HT-29 (cell line): ENCODE measurements at regions not wholly inside any gene's neighbourhood (a gene's known extent, or its start where the extent isn't known, plus 50 kb on each side); places are given as distances from the start of the nearest gene placed in this dataset.
"Not testable (repeated sequence)": the region's sequence is repeated elsewhere in the genome, so short reads cannot be mapped to it uniquely, and the experiment has no call there.

Experiments
- DNase-seq: peaks from one replicate; pipeline ENCODE4 v3.0.0-alpha.2; 2015; ENCODE audit warnings: low spot score

DNA sequence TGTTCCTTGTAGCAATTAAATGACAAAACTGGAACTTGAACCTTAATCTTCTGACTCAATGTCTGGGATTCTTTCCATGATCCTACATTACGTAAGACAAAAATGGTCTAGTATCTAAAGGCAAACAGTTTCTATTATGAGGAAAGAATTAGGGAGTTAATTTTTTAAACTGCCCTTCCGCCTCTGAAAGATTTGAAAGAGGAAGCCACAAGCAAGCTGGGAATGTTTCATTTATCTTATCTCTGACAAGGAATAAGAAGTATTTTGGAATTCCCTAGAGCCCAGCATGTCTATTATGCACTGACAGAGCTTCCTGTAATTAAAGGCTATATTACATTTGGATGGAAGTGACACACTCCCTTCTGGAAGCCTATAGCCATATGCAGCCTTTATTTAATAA is 558.8 kb upstream of the CDH2 start:
- DNase-seq: no peak

DNA sequence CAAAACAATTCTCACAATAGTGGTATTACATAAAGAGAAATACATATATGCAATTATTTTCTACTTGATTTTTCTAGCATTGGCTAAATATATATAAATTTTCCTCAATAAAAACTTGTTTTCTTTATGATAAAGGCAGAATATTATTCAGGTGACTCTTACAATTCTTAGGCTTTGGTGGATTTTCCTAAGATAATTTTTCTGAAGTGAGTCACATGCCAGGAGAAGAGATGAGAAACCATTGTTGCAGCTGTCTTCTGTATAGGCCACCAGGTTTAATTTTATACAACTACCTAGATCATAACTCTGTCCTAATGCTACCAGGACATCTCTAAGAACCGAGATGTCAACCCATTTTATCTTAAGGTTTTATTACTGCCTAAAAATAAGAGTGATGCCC is 552.4 kb upstream of the CDH2 start:
- no peak for DNase-seq

DNA sequence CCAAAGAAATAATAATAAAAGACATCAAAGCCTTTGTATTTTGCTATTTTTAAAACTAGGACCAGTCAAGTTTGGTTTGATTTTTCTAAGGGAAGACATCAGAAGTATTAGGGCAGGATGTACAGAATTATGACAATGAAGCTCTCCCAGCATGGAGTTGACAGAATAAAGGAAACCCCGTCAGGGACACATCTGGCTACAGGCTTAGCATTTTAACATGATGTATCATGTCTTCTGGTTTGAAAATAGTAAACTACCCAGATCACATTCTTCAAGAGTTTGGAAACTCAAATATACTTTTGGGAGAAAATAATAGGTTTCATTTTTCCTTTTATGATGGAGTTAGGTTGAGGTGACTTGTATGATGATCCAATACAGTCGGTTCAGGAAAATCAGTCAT is 552.0 kb upstream of the CDH2 start:
- DNase-seq: no peak

DNA sequence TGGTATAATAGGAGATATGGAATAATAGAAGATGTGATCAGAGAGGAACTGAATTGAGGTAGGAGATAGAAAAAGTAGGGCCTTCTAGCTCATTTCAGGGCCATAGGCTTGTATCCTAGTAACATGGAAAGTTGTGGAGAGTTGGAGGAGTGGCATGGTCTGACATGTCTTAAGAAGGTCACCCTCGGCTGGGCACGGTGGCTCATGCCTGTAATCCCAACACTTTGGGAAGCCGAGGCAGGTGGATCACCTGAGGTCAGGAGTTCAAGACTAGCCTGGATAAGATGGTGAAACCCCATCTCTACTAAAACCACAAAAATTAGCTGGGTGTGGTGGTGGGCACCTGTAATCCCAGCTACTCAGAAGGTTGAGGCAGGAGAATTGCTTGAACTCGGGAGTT is 550.3 kb upstream of the CDH2 start:
- DNase-seq: not testable (repeated sequence)

DNA sequence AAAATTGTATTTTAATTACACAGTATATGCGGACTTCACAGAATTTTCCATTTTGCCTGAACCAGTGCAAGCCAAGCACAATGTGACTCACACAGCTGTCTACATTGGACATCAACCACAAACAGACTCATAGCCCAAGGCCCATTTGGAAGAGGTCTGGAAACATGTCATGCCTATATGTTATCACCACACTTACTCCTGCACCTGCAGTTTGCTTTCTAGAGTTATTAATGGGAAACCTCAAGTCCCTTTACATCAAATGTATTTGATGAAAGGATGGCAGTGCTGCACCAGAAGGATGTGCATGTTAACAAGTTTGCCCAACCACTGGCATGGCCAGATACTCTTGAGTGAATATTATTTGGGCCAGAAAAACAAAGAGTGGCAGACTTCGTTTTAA is 548.9 kb upstream of the CDH2 start:
- no peak for DNase-seq

DNA sequence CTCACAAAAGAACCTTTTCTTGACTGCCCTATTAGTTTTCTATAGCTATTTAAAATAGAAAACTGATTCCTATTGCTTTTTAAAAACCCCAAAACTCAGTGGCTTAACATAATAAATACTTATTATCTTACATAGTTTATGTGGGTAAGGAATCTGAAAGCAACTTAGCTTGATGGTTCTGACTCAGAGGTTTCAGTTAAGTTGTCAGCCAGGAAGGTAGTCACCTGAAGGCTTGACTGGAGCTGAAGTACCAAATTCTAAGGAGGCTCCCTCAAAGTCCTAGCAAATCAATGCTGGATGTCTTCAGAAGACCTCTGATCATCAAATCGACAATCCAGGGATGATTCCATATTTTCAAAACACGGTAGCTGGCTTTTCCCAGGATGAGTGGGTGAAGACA is 546.6 kb upstream of the CDH2 start:
- no peak for DNase-seq

DNA sequence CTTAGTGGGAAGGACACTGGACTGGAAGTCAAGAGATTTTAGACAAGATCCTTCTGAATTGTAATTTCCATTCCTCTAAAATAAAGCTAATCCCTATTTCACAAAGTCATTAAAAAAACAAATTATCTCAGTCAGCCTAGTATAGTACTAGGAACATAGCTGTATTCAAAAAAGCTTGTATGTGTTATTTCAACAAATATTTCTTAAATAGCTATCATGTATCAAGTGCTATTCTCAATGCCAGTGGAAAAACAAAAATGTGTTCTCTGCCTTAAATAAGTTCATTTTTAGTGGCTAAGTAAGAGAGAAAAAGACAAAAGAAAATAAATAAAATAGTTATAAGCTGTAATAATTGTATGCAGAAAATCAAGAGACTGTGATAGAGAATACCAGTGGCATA is 541.8 kb upstream of the CDH2 start:
- DNase-seq: no peak

DNA sequence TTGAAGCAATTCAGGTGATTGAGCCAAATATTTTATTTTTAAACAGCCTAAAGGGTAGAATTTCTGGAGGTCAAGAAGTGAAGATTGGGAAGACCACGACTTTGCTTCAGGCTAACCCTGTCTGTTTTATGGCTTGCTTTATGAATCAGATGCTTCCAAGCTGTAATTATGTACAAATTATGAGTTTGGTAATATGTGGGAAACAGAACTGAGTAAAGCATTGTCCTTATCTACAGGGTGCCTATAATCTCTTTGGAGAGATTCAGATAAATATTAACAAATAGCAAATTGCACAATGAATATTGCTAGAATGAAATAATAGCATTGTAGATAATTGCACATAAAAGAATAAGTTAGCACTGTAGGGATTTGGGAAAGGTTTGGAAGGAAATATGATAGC is 539.4 kb upstream of the CDH2 start:
- DNase-seq: no peak

DNA sequence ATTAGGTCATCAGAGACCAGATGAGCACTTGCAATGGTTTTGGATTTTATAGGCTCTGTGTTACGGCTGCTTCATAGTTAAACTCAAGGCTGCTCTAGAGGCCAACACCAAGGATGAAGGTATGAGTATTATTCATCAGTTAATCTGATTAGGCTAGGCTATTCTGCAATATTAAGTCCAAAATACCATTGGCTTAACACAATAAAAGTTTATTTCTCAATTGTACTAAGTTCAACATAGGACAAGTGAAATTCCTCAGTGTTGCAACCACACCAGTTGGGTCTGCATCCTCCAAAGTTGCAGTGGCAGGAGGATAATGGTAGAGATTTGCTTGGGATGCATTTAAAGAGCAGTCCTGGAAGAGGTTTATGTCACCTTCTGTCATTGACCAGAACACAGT is 538.3 kb upstream of the CDH2 start:
- no peak for DNase-seq

DNA sequence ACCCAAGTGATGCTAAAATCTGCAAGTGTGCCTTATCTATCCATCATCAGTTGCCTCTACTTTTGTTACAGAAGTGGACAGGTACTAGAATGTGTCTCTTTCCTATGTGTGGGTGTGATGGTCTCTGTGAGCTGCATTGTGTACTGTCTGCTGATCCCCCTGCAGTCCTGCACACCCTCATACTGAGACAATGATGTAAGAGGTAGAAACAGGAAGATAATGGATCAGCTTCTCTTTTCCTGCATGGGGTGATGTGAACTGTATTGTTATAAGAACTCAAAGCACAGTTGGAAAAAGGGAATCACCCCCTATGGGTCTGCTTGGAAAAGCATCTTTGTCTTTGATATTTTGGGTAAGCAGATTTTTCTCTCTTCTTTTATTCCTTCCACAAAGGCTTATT is 537.6 kb upstream of the CDH2 start:
- no peak for DNase-seq

DNA sequence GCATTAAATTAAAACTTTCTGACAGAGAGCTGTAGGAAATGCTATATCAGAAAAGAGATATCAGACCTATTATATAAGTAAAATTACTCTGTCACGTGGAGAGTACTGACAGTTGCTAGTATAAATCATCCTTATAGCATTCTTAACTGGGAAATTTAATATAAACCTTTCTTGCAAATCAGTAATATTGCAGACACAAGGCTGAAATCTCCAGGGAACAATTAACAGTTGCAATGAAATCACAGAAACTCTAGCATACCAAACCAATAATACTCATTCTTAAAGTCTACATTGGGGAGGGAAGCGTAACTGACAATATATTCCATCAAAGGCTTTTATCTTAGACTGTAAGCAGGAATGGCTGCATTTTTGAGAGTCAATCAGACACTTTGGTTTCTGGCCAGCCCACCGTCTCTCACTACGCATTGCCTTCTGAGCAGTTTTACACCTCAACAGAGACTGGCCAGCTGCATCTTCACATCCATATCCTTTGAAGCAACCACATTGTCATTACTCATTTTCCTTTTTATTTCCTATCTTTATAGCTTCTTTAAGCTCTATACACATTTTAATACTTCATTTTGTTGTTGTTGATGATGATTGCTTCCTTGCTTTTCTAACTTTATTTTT is 536.0 kb upstream of the CDH2 start:
- no peak for DNase-seq

DNA sequence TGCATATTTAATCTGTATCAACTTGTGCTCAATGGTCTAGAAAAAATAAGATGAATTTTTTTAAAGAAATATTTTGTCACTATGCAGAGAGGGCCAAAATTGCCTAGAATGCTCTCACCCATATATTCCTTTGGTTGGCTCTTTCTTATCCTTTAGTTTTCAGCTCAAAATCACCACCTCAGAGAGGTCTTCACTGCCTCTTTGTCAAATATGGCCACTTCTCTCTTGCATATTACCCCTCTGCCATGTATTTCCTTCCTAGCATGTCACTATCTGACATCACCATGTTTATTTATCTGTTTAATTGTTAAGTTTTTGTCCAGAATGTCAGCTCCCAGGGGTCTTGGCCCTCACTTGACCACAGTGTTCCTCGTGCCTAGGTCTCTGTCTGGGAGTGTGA is 535.2 kb upstream of the CDH2 start:
- no peak for DNase-seq

DNA sequence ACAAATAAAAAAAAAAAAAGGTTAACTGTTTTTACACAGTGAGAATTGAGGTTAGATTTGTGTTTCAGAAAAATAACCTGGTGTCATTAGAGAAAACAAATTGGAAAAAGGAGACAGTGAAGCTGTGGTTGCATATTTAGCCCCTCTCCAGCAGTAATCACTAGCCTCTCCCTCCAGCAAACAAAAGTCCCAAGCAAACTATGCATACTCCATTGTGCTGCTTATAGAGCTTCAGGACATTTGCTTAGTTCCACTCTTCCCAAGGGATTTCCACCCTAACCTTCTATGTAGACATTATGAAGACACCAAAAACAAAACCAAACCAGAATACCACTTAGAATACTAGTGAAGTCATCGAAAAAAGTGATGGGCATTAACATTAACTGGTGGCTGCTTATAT is 534.2 kb upstream of the CDH2 start:
- DNase-seq: no peak

DNA sequence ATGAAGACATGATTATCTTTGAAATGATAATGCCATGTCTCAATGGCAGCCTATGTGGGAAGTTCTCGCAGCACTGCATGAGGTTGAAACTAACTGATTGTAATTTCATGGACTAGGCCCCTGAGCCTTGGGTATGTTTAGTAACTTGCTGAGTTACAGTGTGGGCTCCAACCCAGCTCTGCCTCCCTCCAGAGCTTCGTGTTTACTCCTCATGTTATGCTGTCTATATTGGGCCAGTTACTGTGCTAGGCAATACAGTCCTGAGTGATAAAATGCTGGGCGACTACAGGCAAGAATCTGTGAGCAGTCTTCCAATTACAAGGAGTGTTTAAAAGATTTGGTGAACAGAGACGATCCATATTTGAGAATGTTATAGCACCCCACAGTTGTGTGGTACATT is 530.1 kb upstream of the CDH2 start:
- DNase-seq: no peak

DNA sequence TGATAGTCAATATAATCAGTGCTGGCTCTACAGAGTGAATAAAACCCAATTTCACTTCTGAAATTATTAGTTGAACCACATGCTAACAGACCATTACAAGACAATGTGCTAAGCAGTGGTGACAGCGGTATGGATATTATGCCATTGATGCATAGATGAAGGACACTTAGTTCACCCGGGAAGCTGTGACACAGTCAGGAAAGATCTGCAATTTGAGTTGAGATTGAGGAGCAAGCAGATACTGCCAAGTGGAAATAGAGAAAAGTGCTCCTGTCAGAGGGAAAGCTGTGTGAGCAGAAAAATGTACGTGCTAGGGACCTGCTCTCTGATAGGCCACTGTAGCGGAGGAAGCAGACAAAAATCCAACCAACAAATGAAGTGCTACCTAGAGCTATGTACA is 529.5 kb upstream of the CDH2 start:
- DNase-seq: no peak

DNA sequence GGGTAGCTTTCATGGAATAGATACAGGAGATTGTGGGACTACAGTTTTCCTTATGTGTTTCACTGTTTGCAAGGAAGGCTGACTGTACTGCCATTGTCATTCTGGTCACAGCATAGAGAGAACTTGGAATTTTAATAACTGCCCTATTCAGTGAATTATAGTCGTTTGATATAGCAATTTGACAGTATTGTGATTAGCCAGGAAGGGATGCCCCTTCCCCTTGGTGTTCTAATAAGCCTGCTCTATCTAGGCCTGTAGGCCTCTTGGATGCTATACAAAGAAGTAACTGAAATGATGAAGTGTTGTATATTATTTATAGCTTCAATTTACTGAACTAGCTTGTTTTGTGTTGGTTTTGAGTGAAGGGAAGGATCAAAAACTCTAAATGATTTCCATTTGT is 528.6 kb upstream of the CDH2 start:
- DNase-seq: no peak

DNA sequence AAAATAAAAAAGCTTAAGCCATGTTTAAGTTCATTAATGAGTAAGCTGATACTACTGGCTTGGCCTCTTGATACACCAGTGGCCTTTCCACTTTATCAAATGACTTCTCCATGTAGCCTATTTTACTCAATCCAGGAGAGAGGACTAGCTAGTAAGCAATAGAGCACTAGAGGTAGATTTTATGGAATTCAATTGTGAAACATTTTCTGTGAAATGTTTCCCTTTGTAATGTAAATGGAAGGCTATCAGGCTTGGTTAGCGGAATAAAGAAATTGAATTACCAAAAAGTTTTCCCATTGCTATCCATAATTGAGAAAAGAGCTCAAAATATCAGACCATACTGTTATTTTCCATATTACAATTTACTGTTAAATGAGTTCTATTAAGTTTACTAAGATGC is 515.4 kb upstream of the CDH2 start:
- no peak for DNase-seq

DNA sequence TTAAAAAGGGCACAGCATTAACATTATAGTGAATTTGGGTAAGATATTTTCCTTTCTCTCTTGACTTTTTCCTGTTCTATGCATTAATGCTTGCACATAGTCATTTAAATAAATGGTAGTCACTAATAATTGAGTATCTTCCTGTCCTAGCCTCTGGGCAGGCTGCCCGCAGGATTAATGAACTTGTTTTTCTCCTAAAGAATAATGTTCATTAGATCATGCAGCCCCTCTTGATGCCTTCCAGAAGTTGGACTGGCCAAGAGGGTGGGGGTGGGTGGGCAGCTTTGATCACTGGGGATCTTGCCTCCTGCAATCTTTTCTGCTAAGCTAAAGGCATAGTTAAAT is 514.5 kb upstream of the CDH2 start:
- no peak for DNase-seq

DNA sequence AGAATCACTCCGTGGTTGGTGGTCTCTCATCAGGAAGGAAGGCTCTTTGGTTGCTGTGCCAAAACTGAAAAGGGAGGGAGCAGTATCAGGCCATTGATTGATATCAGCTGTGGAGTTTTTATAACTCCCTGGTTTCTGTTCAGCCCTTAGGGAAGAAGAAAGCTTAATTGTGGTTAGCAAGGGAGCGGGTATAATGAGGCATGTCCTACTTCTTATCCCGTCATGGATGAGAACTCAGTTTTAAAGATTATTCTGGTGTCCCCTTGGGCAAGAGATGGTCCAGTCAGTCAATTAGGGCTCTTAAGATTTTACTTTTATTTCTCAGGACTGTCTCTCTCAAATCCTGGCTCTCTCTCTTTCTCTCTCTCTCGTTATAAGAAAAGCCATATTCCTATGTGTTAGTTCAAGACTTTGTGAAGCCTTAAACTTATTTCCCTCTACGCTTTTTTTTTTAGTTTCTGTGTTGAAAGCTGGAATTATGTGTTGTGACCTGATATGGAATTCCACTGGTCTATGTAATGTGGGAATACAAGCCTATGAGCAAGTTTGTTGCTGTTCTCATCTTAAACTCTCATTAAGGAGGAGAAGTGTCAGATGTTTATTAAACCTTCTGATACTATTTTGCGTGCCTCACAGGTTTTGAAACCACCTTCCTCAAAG is 514.0 kb upstream of the CDH2 start:
- DNase-seq: no peak

DNA sequence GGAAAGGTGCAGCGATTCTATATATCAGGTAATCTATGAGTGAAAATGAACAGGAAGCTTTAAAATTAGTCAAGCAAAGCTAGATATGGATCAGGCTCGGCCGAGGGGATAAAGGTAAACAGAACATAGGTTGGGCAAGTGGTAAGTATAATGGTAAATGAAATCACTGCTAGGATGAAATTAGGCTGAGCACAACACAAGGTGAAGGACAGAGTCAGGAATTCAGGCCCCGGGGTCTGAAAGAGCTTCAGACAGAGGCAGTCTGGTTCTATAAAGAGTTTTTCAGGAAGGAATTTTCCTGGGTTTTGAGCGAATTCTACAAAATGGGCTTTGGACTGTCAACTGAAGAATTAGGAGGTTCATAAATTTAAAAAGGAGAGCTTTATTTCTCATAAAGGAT is 513.2 kb upstream of the CDH2 start:
- DNase-seq: no peak

DNA sequence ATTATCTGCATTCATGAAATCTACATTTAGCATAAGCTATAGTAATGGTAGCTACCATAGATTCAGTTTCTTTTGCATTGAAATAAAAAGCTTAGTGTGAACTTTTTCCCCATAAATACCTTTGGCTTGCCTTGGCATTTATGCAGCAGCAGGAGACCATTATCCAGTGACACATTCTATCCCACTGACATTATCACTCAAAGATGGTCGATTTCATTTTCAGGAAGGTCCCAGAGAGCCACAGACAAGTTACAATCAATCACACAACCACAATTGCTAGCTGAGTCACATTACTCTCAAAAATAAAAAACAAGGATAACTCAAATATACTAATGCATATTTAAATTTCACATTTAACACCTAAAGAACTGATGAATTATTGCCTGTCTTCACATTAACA is 512.7 kb upstream of the CDH2 start:
- no peak for DNase-seq

DNA sequence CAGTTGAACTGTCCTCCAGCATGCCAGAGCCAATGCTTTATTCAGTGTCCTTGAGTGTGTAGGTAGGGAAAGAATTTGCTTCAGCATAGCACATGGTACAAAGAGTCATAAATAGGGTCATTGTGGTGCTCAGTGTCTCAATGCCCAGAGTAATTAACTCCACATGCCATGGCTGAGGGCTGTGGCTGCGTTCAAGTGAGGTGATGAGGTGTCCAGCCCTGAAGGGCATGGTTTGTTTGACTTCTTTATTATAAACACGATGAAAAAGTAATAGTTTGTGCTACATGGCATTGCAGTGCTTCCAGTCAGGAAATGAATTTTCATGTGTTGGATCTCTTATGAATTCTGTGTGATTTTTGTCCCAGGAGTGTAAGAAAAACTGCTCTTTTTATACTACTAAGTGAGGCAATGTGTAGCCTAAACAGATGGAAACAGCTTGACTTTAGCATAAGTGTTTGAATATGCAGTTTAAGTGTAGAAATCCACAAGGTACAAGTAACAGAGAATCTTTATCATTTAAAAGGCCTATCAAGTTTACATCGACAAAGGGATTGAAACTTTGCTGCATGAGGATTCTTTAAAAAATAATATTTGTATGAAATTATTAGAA is 507.9 kb upstream of the CDH2 start:
- DNase-seq: no peak

DNA sequence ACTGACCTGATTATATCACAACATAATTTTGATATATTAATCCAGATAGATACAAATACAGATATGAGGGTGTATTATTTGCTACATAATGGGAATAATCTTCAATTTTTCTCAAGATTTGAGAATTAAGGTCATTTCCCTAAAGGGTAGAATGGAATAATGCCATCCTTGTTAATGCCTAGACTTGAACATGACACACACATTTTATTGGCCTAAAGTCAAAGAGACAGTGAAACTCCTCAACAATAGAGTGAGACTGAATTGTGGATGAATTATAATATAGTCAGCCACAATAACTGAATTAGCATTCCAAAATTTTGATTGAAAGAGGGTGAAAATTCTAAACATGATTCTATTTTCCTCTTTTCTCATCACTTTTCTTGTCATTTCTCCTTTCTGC is 506.0 kb upstream of the CDH2 start:
- no peak for DNase-seq

DNA sequence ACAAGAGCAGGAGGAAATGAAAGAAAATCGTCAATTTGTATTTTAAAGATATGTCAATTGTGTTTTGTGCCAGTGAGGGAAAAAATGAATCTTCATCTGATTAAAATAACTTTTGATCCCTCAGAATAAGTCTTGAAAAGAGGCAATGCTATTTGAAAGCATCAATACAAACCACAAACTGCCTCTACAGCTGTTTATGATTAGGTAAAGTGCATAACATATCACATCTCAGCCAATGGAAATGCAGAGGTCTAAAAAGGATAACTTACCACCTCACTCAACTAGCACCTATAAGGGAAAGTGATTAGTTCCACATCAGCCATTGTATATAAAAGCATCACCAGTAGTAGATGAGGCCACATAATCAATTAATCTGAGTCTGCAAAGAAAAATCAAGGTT is 492.2 kb upstream of the CDH2 start:
- DNase-seq: no peak
